ENCODE measurements at regions not wholly inside any gene's neighbourhood (a gene's known extent, or its start where the extent isn't known, plus 50 kb on each side); places are given as distances from the start of the nearest gene placed in this dataset.

GRCh38 chr11:70873736-70874412, 378.5 kb downstream of the SHANK2 start:
- H2BK120ac ChIP-seq (ENCODE audit: low read depth, low read length, poor library complexity, severe bottlenecking), result no peak overlapping the region
- DNase-seq, result no peak
- H3K27me3 ChIP-seq (ENCODE audit: insufficient read depth, low read length), result no peaks in the 10 kb centered on the region
- no peaks in the 10 kb centered on the region for H3K79me1 ChIP-seq (ENCODE audit: insufficient read depth, low read depth, low read length, poor library complexity, severe bottlenecking)
- H3K27ac Mint-ChIP-seq, result peak overlapping the region in 1 of 3 experiments; percentile 17; a peak in 4 of 7 replicates
- H3K4me1 Mint-ChIP-seq, result peaks cover 36 to 46% of the 10 kb centered on the region in 2 experiments
- peaks cover 6% of the 10 kb centered on the region for H3K27me3 Mint-ChIP-seq (ENCODE audit: low read depth)
- H3K4me1 ChIP-seq (ENCODE audit: insufficient read depth, low read length), result peaks cover 8% of the 10 kb centered on the region; the same call in 1 of the 2 replicates
- H3K9me3 Mint-ChIP-seq, result no peaks in the 10 kb centered on the region
- H3K18ac ChIP-seq (ENCODE audit: insufficient read length, low read depth, low read length), result peak overlapping the region; percentile 69
- H2AFZ ChIP-seq (ENCODE audit: low read length), result no peak overlapping the region
- H3K14ac ChIP-seq (ENCODE audit: insufficient read depth, low read length), result no peak overlapping the region
- H4K5ac ChIP-seq (ENCODE audit: insufficient read length, low read depth, low read length), result no peak overlapping the region
- H2BK12ac ChIP-seq (ENCODE audit: insufficient read length, low read depth, low read length), result peak overlapping the region; percentile 82
- H3K23ac ChIP-seq (ENCODE audit: insufficient read length, low read depth, low read length), result no peak overlapping the region
- peak overlapping the region in 1 of 2 experiments; percentile 15; a peak in 2 of 5 replicates for H3K4me3 Mint-ChIP-seq
- H3K4ac ChIP-seq (ENCODE audit: low read depth, low read length), result no peak overlapping the region
- no peaks in the 10 kb centered on the region for H3K79me2 ChIP-seq (ENCODE audit: insufficient read depth, low read length)
- H2BK15ac ChIP-seq (ENCODE audit: low read depth, low read length), result no peak overlapping the region
- peaks cover 0 to 3% (median 0%) of the 10 kb centered on the region in 3 experiments; a peak in 1 of 7 replicates for H3K36me3 Mint-ChIP-seq (ENCODE audit: insufficient read depth in 1 of 3, low read depth in 3 of 3)
- H3K27ac ChIP-seq (ENCODE audit: insufficient read length, low read depth, low read length), result no peak overlapping the region
- TF ChIP-seq CTCF (conservative IDR thresholded peaks at IDR 0.05), result no peak
- WGBS (ENCODE audit: extremely low coverage, insufficient read length, low lambda C conversion rate), result no CpG with 5 or more reads among the region's 6 CpGs
- no peak overlapping the region for H3T11ph ChIP-seq (ENCODE audit: low read length)
- no peaks in the 10 kb centered on the region for H3K9me3 ChIP-seq (ENCODE audit: control insufficient read depth, low read depth, low read length)
- peak overlapping the region; percentile 29 for H2BK20ac ChIP-seq (ENCODE audit: low read depth, low read length, poor library complexity, severe bottlenecking)
- no peak overlapping the region for H2AK5ac ChIP-seq (ENCODE audit: insufficient read length, low read length)
- no peak overlapping the region for H3K9ac ChIP-seq (ENCODE audit: extremely low read depth, insufficient read length, low read length)
- H2BK5ac ChIP-seq (ENCODE audit: insufficient read length, low read length), result no peak overlapping the region
- H3K23me2 ChIP-seq (ENCODE audit: insufficient read length, low read depth, low read length, poor library complexity, severe bottlenecking), result no peaks in the 10 kb centered on the region
- no peak overlapping the region for H3K56ac ChIP-seq (ENCODE audit: insufficient read length, low read depth, low read length)
- H4K8ac ChIP-seq (replicated peaks; ENCODE audit: insufficient read length, low read depth, low read length), result no peak overlapping the region
- no peak overlapping the region for H3K4me2 ChIP-seq (ENCODE audit: insufficient read depth, insufficient read length, low read length)
- no peaks in the 10 kb centered on the region for H4K20me1 ChIP-seq (ENCODE audit: control insufficient read depth, insufficient read depth, insufficient read length)
- no peak overlapping the region for H4K91ac ChIP-seq (ENCODE audit: insufficient read length, low read depth, low read length)
